ENCODE measurements at regions not wholly inside any gene's neighbourhood (a gene's known extent, or its start where the extent isn't known, plus 50 kb on each side); places are given as distances from the start of the nearest gene placed in this dataset.

DNA sequence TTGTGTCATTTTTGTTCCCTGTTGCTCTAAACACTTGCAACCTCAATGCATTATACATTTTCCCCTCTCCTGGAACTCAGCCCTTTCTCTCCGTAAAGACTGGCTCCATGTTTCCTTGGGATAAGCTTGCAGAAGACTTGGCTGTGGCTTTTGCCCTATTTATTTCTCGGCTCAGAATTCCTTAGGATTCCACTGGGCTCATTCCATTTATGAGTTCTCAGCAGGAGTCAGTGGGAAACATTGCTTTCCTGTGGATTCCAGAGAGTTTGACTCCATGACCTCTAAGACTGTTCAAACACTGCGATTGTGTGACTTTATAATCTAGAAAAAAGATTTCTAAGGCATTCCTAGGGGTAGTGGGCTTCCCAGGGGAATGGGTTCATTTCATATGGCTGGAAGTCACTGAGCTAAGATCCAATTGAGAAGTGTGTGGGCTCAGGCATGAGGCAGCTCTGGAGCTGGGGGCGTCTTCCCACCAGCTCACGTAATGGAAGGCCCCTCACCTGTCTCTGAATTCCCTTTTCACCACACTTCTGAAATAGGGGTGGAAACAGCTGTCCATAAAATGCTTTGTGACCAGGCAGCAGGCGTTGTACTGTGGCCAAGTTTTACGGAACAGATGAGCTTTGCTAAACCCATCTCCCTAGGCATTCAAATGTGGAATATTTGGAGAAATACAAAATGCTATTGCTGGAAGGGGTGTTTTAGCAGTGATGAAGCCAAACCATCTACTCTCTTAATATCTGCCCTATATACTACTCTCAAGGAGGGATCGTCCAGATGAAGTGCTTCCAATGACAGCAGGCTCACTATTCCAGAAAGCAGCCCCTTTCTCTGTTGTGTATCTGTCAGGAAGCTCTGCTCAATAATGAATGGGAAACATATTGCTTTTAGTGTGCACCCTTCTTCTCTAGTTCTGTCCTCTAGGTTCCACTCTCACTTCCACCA is 91.8 kb upstream of the BCL6 start:
- no peak overlapping the region for H3K4me3 Mint-ChIP-seq
- H3K4me1 Mint-ChIP-seq: no peaks in the 10 kb centered on the region
- Histone ChIP-seq H4K20me1 (ENCODE audit: control insufficient read depth, insufficient read depth, low read length, poor library complexity, severe bottlenecking) (no peaks in the 10 kb centered on the region), H3K4me1 (ENCODE audit: control insufficient read depth in 2 of 2, insufficient read depth in 2 of 2, low read length in 2 of 2) (no peaks in the 10 kb centered on the region), H3K36me3 (replicated peaks in 1 of 2; ENCODE audit: control extremely low read depth in 1 of 2, control insufficient read depth in 1 of 2, extremely low read depth in 1 of 2, insufficient read depth in 2 of 2, low read length in 1 of 2) (no peaks in the 10 kb centered on the region), H3K4me3 (ENCODE audit: control extremely low read depth in 1 of 5, extremely low read depth in 1 of 5, insufficient read depth in 1 of 5, low read depth in 2 of 5, low read length in 4 of 5) (no peak overlapping the region), H3K27me3 (replicated peaks in 1 of 4; ENCODE audit: control extremely low read depth in 1 of 4, control insufficient read depth in 3 of 4, insufficient read depth in 4 of 4, low read length in 3 of 4) (peaks cover 0 to 3% (median 0%) of the 10 kb centered on the region in 4 experiments), H3K9ac (ENCODE audit: low read length) (no peak overlapping the region), H3K27ac (ENCODE audit: low read length in 2 of 2) (no peak overlapping the region), H3K9me3 (ENCODE audit: control extremely low read depth in 1 of 3, control insufficient read depth in 2 of 3, insufficient read depth in 1 of 3, low read length in 2 of 3) (no peaks in the 10 kb centered on the region), H3K4me2 (replicated peaks; ENCODE audit: low read depth, low read length, poor library complexity, severe bottlenecking) (no peak overlapping the region), H3K79me2 (ENCODE audit: control insufficient read depth, insufficient read depth, low read length) (no peaks in the 10 kb centered on the region), H2AFZ (ENCODE audit: insufficient read depth, low read depth, low read length, poor library complexity, severe bottlenecking) (no peak overlapping the region)
- no peak overlapping the region for H3K27ac Mint-ChIP-seq
- ChIA-PET CTCF (no interaction called here), POLR2A (no interaction called here)
- WGBS (ENCODE audit: insufficient coverage): 89% methylated on average over 3 of the region's 8 CpGs
- no peak for ATAC-seq (ENCODE audit: low read depth)
- no peak for DNase-seq
- TF ChIP-seq, protein P1, sequence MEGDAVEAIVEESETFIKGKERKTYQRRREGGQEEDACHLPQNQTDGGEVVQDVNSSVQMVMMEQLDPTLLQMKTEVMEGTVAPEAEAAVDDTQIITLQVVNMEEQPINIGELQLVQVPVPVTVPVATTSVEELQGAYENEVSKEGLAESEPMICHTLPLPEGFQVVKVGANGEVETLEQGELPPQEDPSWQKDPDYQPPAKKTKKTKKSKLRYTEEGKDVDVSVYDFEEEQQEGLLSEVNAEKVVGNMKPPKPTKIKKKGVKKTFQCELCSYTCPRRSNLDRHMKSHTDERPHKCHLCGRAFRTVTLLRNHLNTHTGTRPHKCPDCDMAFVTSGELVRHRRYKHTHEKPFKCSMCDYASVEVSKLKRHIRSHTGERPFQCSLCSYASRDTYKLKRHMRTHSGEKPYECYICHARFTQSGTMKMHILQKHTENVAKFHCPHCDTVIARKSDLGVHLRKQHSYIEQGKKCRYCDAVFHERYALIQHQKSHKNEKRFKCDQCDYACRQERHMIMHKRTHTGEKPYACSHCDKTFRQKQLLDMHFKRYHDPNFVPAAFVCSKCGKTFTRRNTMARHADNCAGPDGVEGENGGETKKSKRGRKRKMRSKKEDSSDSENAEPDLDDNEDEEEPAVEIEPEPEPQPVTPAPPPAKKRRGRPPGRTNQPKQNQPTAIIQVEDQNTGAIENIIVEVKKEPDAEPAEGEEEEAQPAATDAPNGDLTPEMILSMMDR (IDR thresholded peaks at IDR 0.05): no peak
- no peak for TF ChIP-seq EZH2 (IDR thresholded peaks at IDR 0.05; ENCODE audit: borderline replicate concordance, insufficient read depth, low read depth, low read length, poor library complexity, severe bottlenecking)
- peaks cover 9% of the 10 kb centered on the region for H3K27me3 Mint-ChIP-seq
- intact Hi-C loops (cut with micrococcal nuclease): no loop called here
- H3K9me3 Mint-ChIP-seq (ENCODE audit: insufficient read depth): peaks cover 5% of the 10 kb centered on the region

DNA sequence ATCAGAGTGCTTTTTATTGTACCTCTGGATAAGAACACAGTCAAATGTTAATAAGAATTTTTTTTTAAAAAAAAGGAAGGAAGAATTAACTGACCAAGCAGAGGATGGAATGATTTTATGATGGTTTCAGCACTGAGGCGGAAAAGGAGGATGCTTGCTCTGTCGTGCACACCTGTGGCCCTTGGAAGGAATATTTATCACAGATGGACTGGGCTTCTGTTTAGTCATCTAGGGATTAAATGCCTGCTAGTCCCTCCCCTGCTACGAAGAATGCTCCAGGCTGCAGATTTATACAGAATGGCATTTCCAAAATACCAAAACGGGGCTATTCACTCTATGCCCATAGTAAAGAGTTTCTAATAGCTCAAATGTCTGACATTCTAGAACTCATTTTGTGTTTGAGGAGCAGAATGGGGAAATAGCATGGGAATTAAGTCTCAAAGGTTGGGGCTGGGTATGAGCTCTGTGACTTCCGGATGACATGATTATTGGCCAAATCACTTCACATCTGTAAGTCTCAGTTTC is 92.8 kb upstream of the BCL6 start:
- WGBS (ENCODE audit: insufficient coverage): 100% methylated on average over 2 of the region's 5 CpGs
- CTCF ChIA-PET: interaction anchor here (1.4 kb wide), 1 partner anchor 1117 kb away, joined by 3 read pairs; no protein-coding TSS in a partner anchor
- Histone ChIP-seq H3K9ac (ENCODE audit: low read length) (no peak overlapping the region), H3K4me1 (ENCODE audit: control insufficient read depth in 2 of 2, insufficient read depth in 2 of 2, low read length in 2 of 2) (no peaks in the 10 kb centered on the region), H3K27ac (ENCODE audit: low read length in 2 of 2) (no peak overlapping the region), H3K4me2 (replicated peaks; ENCODE audit: low read depth, low read length, poor library complexity, severe bottlenecking) (no peak overlapping the region), H3K9me3 (ENCODE audit: control extremely low read depth in 1 of 3, control insufficient read depth in 2 of 3, insufficient read depth in 1 of 3, low read length in 2 of 3) (no peaks in the 10 kb centered on the region), H3K79me2 (ENCODE audit: control insufficient read depth, insufficient read depth, low read length) (no peaks in the 10 kb centered on the region), H3K36me3 (replicated peaks in 1 of 2; ENCODE audit: control extremely low read depth in 1 of 2, control insufficient read depth in 1 of 2, extremely low read depth in 1 of 2, insufficient read depth in 2 of 2, low read length in 1 of 2) (no peaks in the 10 kb centered on the region), H3K4me3 (ENCODE audit: control extremely low read depth in 1 of 5, extremely low read depth in 1 of 5, insufficient read depth in 1 of 5, low read depth in 2 of 5, low read length in 4 of 5) (no peak overlapping the region), H4K20me1 (ENCODE audit: control insufficient read depth, insufficient read depth, low read length, poor library complexity, severe bottlenecking) (no peaks in the 10 kb centered on the region), H3K27me3 (replicated peaks in 1 of 4; ENCODE audit: control extremely low read depth in 1 of 4, control insufficient read depth in 3 of 4, insufficient read depth in 4 of 4, low read length in 3 of 4) (peaks cover 0 to 3% (median 0%) of the 10 kb centered on the region in 4 experiments), H2AFZ (ENCODE audit: insufficient read depth, low read depth, low read length, poor library complexity, severe bottlenecking) (no peak overlapping the region)
- Mint-ChIP-seq H3K4me3 (no peak overlapping the region), H3K4me1 (no peaks in the 10 kb centered on the region), H3K27ac (no peak overlapping the region), H3K9me3 (ENCODE audit: insufficient read depth) (peaks cover 5% of the 10 kb centered on the region), H3K27me3 (peaks cover 9% of the 10 kb centered on the region)
- no peak for TF ChIP-seq EZH2 (IDR thresholded peaks at IDR 0.05; ENCODE audit: borderline replicate concordance, insufficient read depth, low read depth, low read length, poor library complexity, severe bottlenecking)
- TF ChIP-seq, protein P1 (IDR thresholded peaks at IDR 0.05): no peak
- ATAC-seq (ENCODE audit: low read depth): no peak
- POLR2A ChIA-PET: interaction anchor here (0.5 kb wide), 1 partner anchor 35 kb away, joined by 3 read pairs; no protein-coding TSS in a partner anchor
- intact Hi-C loops (cut with micrococcal nuclease): no loop called here
- no peak for DNase-seq

Measured in B cell (primary cell).